HG02870 (cell line): ENCODE measurements at regions not wholly inside any gene's neighbourhood (a gene's known extent, or its start where the extent isn't known, plus 50 kb on each side); places are given as distances from the start of the nearest gene placed in this dataset.
"Not testable (repeated sequence)": the region's sequence is repeated elsewhere in the genome, so short reads cannot be mapped to it uniquely, and the experiment has no call there.

Experiments
- ATAC-seq: cut with Tn5 transposase; IDR thresholded peaks from one replicate; pipeline ENCODE4 v1.9.1; 2021; ENCODE audit warnings: mild to moderate bottlenecking, moderate library complexity; ENCODE audit not compliant: unreplicated experiment

DNA sequence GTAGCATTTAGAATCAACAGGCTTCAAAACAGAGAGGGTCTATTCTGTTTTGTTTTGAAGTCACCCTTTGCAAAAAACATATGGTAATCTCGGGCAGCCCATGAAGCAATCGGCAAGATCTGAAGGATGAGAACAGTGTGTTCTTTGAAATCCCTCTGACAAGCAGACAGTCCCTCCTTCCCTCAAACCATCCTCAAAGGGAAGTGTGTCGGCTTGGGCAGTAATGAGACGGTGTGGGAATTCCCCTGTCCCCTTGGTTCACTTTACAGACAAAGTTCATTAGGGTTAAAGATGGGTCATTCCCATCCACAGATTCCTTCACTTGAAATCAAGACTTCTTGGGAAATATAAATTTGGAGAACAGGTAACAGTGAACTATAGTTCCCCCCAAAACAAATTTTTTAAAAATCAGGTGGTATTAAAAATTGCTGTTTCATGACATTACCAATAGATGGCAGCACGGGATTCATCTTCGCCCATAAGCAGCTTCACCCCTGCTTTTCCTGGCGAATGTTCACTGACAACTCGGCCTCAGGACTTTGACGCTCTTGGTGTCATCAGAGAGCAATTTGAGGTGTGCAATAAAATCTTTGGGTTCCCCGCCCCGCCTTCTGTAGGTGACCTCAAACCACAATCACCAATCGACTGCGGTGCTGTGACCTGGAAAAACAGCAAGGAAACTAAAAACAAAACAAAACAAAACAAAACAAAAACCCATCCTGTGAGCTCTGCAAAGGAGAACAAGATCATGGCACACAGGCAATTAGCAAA is 159.3 kb upstream of the TNFAIP3 start:
- ATAC-seq: peak; percentile 53

DNA sequence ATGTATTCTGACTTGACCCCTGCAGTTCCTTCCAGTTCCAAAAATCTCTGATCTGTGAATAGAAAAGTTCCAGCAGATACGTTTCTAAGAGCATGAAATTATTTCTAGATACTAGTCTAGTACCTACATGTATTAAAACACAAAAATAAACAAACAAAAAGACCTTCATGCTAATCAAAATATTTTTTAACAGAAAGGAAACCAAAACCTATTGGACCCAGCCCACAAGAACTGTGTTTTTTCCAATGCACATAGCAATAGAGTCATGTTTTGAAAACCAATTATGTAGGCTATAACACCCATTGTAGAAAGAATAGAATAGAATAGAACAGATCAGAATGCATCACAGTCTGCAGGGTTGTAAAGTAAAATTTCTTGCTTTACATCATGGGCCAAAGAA is 158.6 kb upstream of the TNFAIP3 start:
- no peak for ATAC-seq

- no peak for ATAC-seq
These were observed 157.4 kb upstream of the TNFAIP3 start for GRCh38 chr6:137709424-137710236.

- no peak for ATAC-seq
These were observed 155.1 kb upstream of the TNFAIP3 start for GRCh38 chr6:137711972-137712371.

- no peak for ATAC-seq
These were observed 154.5 kb upstream of the TNFAIP3 start for GRCh38 chr6:137712587-137712986.

GRCh38 chr6:137715589-137716045 is 151.4 kb upstream of the TNFAIP3 start:
- ATAC-seq: no peak

DNA sequence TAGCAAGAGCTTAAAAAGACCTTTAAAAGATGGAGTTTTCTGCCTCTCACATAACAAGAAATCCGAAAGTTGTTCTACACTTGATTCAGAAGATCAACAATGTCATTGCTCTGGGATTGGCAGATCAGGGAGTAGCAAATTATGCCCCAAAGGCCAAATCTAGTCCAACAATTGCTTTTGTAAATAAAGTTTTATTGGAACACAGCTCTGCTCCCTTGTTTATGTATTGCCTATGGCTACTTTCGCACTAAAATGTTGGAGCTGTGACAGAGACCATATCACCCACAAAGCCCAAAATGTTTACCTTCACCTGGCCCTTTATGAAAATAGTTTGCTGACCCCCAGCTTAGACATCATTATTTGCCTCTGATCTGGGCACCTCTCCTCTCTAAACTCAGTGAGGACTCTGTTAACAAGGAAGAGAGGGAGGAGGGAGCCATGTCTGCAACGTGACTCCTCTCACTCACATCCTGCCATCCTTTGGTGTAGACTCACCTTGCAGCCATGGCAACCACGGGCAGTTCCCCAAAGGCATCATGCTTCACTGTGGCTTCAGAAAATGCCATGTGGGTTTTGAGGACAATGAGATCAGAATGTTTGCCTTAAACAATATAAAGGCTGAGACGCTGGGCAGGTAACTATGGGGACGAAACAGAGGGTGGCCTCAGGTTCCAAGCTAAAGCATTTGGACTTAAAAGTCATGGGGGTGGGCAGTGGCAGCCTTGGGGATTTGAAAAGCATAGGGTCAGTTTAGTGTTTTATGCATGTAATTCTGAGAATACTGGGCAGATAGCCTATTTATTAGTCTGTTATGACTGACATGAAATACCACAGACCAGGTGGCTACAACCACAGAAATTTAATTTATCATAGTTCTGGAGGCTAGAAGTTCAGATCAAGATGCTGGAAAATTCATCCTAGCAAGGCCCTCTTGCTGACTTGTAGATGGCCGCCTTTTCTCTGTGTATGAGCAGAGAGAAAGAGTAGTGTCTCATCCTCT is 149.7 kb upstream of the TNFAIP3 start:
- ATAC-seq: no peak

DNA sequence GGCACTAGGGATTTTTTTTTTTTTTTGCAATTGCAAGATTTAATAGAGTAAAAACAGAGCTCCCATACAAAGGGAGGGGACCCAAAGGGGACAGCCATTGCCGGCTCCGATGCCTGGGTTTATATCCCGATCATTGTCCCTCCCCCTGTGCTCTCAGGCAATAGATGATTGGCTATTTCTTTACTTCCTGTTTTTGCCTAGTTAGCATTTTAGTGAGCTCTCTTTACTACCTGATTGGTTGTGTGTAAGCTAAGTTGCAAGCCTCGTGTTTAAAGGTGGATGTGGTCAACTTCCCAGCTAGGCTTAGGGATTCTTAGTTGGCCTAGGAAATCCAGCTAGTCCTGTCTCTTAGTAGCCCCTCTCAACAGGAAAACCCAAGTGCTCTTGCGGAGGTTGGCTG is 148.2 kb upstream of the TNFAIP3 start:
- ATAC-seq: not testable (repeated sequence)

GRCh38 chr6:137722749-137723272 is 144.2 kb upstream of the TNFAIP3 start:
- ATAC-seq: no peak

DNA sequence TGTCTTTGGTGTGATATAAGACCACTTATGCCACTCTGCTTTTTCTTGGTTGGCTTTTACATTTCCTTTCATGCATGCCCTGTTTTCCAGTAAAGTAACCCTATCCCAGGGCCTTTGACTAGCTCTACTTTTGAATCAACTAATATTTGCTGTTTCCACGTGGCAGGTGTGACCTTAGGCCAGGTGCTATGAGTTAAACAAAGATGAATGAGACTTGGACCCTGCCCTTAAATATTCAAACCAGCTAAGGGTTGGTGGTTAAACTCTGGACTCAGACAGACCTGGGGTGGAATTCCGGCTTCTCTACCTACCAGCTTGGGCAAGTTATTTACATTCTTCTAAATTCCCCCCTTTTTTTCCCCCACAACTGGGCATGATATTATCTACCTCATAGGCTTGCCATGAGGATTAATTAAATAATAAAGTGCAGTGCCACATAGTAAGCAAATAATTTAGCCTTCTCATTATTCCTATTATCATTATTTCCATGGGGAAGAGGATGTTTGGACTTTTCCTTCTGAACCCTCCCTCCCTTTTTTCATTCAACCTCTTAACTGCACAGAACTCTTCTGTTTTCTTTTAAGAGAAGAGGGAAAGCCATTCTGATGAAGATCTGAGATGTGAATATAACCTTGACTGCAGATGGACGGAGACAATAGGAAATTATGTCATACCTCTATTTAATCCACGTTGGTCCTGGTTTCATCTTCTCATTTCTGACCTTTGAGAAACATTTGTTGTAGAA is 143.6 kb upstream of the TNFAIP3 start:
- no peak for ATAC-seq

DNA sequence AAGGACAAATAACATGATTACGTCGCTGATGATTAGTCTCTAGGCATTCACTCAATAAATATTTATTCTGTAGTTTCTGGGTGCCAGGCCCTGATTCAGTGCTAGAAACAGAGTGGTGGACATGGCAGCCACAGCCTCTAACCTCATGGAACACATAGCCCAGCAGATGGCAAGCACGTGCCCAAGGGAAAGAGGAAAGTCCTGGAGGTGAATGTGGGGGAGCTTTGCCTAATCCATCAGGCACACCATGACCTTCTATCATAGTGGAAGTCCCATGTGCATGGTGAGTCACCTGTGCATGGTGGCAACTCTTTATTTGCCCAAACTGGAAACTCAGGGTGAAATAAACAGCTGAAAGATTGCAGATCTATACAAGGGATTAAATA is 143.0 kb upstream of the TNFAIP3 start:
- no peak for ATAC-seq

DNA sequence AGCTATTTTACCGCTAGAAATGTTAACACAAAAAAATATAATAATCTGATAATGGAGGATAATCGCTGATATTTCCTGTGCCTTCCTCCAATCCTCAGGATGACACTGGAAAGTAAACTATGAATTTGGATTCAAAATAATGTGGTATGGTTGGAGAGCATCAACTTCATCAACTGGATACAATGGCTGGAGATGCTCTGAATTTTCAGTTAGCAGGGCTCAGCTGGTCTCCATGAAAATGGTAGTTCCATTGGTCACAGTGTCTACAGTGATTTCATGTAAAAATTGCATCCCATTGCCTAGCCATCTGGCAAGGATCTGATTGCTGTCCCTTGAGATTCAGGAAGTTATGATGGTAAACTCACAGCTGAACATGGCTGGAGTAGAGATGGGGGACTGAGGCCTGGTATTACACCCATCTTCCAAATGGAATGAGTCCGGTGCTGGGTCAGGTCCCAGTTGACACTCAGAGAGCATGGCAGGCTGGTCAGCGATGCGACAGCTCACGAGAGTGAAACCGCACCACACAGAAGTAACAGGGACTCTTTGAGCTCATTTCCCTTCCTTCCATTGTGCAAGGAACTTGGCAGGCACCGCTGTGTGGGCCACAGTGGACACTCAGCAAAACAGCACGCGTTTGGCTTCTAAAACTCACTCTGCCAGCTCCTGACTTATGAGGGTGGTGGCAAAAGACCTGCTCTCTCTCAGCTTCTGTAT is 142.4 kb upstream of the TNFAIP3 start:
- no peak for ATAC-seq

GRCh38 chr6:137725949-137726348 is 141.1 kb upstream of the TNFAIP3 start:
- ATAC-seq: no peak

GRCh38 chr6:137726582-137726981 is 140.5 kb upstream of the TNFAIP3 start:
- no peak for ATAC-seq

DNA sequence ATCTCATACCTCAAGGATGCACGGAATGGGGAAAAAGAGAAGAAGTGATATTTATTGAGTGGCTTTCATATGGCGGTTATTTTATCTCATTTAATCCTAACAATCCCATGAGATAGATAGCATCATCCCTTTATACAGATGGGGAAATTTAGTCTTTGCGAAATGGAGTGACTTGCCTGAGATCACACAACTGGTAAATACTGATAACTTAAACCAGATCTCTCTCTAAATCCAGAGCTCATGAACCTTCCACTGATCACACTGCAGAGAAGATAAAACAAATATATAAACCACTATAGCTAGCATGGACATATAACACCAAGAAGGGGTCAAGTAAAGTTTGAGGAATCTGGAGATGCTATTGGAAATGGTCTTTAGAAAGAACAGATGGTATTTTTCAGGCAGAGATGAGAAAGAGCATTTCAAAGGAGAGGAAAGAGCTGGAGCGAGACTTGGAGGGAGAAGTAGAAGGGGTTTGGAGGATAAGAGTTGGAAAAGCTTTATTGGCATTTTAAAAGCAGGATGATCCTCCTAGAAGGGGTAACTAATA is 139.8 kb upstream of the TNFAIP3 start:
- no peak for ATAC-seq

GRCh38 chr6:137728386-137729349 is 138.4 kb upstream of the TNFAIP3 start:
- ATAC-seq: no peak

DNA sequence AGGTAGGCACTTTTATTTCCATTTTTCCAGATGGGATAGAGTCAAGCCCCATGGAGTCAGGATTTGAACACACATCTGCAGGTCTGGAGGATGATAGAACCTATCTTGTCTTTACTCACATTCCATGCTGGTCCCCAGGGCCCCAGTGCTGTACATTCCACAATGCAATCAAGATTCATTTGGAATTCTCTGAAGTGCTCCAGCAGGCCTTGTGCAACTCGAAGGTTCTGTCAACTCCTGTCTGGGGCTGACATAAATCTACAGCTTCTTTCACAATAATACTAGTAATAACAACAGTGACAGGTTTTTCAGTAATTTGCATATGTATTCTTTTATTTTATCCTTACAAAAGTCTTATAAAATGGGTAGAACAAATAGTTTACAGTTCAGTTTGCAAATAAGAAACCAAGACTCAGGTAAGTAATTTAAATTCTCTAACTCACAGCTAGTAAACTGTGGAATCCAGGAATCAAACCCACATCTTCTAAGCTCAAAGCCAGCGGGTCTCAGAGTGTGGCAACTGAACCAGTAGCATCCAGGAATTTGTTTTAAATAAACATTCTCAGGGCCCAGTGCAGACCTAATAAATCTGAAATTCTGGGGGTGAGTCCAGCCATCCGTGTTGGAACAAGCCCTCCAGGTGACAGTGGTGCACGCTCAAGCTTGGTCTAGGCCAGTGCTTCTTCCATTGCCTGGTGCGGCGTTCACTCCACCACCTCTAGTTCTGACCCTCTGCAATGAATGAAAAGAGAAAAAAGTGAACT is 137.0 kb upstream of the TNFAIP3 start:
- no peak for ATAC-seq
